ENCODE measurements at regions not wholly inside any gene's neighbourhood (a gene's known extent, or its start where the extent isn't known, plus 50 kb on each side); places are given as distances from the start of the nearest gene placed in this dataset.

DNA sequence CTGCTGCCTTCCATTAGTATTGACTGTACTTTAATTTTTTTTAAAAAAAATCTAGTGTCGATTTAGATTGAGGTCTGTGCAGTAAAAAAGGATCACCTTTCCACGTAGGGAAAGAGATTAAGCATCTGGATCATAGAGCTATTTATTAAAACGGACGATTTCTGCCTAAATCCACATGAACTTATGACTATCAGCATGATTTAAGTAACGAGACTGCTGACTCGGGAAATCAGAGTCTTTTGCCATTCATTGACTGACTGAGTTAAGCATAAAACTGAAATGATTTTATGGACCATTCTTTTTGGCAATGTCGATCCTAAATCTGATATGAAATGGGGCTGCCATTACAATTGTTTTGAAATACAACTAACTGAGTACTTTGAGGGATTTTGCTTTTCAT, 261.7 kb downstream of the SAMD5 start:
- TF ChIP-seq CHD2 (IDR thresholded peaks at IDR 0.05; ENCODE audit: low read length) = no peak
- no peak for TF ChIP-seq TAF1 (IDR thresholded peaks at IDR 0.05; ENCODE audit: low read depth, low read length)

All from H1 (cell line).